GM18508 (cell line): ENCODE measurements at regions not wholly inside any gene's neighbourhood (a gene's known extent, or its start where the extent isn't known, plus 50 kb on each side); places are given as distances from the start of the nearest gene placed in this dataset.
"Not testable (repeated sequence)": the region's sequence is repeated elsewhere in the genome, so short reads cannot be mapped to it uniquely, and the experiment has no call there.

Experiments used
- ATAC-seq: cut with Tn5 transposase; IDR thresholded peaks from one replicate; pipeline ENCODE4 v1.9.1; 2021; ENCODE audit warnings: moderate number of reproducible peaks; ENCODE audit not compliant: insufficient read depth, unreplicated experiment

- ATAC-seq = no peak
These were observed 893.3 kb downstream of the FAM181B start for GRCh38 chr11:81840380-81840779.

- no peak for ATAC-seq
These were observed 893.7 kb downstream of the FAM181B start for GRCh38 chr11:81839976-81840375.

GRCh38 chr11:81839016-81839415 lies 894.6 kb downstream of the FAM181B start:
- ATAC-seq = no peak

- ATAC-seq = no peak
These were observed 903.7 kb downstream of the FAM181B start for GRCh38 chr11:81829976-81830375.

GRCh38 chr11:81825346-81825745 lies 908.3 kb downstream of the FAM181B start:
- ATAC-seq = no peak

- ATAC-seq = no peak
These were observed 914.2 kb downstream of the FAM181B start for GRCh38 chr11:81819462-81819861.

- no peak for ATAC-seq
These were observed 928.8 kb downstream of the FAM181B start for GRCh38 chr11:81804858-81805257.

- ATAC-seq = no peak
These were observed 931.1 kb downstream of the FAM181B start for GRCh38 chr11:81802591-81802990.

- no peak for ATAC-seq
These were observed 941.2 kb downstream of the FAM181B start for GRCh38 chr11:81792416-81792815.

- peak; percentile 61 for ATAC-seq
These were observed 946.0 kb downstream of the FAM181B start for GRCh38 chr11:81787584-81788049.

GRCh38 chr11:81772166-81772565 lies 961.5 kb downstream of the FAM181B start:
- ATAC-seq = no peak

GRCh38 chr11:81769906-81770305 lies 963.8 kb downstream of the FAM181B start:
- not testable (repeated sequence) for ATAC-seq

- ATAC-seq = no peak
These were observed 976.6 kb downstream of the FAM181B start for GRCh38 chr11:81756864-81757595.

- ATAC-seq = no peak
These were observed 984.4 kb downstream of the FAM181B start for GRCh38 chr11:81749245-81749644.

GRCh38 chr11:81744336-81745116 lies 989.1 kb downstream of the FAM181B start:
- ATAC-seq = no peak

GRCh38 chr11:81725701-81726100 lies 1008.0 kb downstream of the FAM181B start:
- ATAC-seq = no peak

GRCh38 chr11:81717695-81718094 lies 1016.0 kb downstream of the FAM181B start:
- no peak for ATAC-seq

GRCh38 chr11:81707881-81708280 lies 1025.8 kb downstream of the FAM181B start:
- ATAC-seq = no peak

GRCh38 chr11:81705283-81705682 lies 1028.4 kb downstream of the FAM181B start:
- ATAC-seq = no peak

- ATAC-seq = no peak
These were observed 1033.6 kb downstream of the FAM181B start for GRCh38 chr11:81700076-81700475.

- ATAC-seq = no peak
These were observed 1046.6 kb downstream of the FAM181B start for GRCh38 chr11:81687057-81687456.

- ATAC-seq = peak; percentile 84
These were observed 1059.5 kb downstream of the FAM181B start for GRCh38 chr11:81674211-81674610.
